HCT116 (cell line): ENCODE measurements at regions not wholly inside any gene's neighbourhood (a gene's known extent, or its start where the extent isn't known, plus 50 kb on each side); places are given as distances from the start of the nearest gene placed in this dataset.

Experiments used
- CEBPB ChIP-seq: IDR thresholded peaks from 2 replicates; pipeline ENCODE4 v1.6.1; 2012; ENCODE audit warnings: low read depth
- ELF1 ChIP-seq: IDR thresholded peaks from 2 replicates; pipeline ENCODE4 v1.6.1; 2012; ENCODE audit warnings: low read depth, borderline replicate concordance
- EZH2 ChIP-seq: fragments of 200-600 bp; sonication (generic); IDR thresholded peaks from 2 replicates; pipeline ENCODE4 v1.6.1; 2017; ENCODE audit warnings: antibody characterized with exemption, mixed run types
- EZH2phosphoT487 ChIP-seq: fragments of 200-600 bp; IDR thresholded peaks from 2 replicates; pipeline ENCODE4 v1.6.1; 2018; ENCODE audit warnings: antibody characterized with exemption, borderline replicate concordance
- POLR2A ChIP-seq: IDR thresholded peaks from 2 replicates; pipeline ENCODE4 v1.7.0; 2011; ENCODE audit warnings: borderline replicate concordance; ENCODE audit not compliant: insufficient read depth, insufficient read length; ENCODE audit errors: extremely low read depth
- POLR2AphosphoS5 ChIP-seq: IDR thresholded peaks from 2 replicates; pipeline ENCODE4 v1.6.1; 2011; ENCODE audit warnings: mild to moderate bottlenecking, low read depth, low read length, moderate library complexity
- RAD21 ChIP-seq: IDR thresholded peaks from 2 replicates; pipeline ENCODE4 v1.6.1; 2012; ENCODE audit warnings: low read depth, mild to moderate bottlenecking
- SIN3A ChIP-seq: IDR thresholded peaks from 2 replicates; pipeline ENCODE4 v1.6.1; 2012; ENCODE audit warnings: low read depth
- SP1 ChIP-seq: IDR thresholded peaks from 2 replicates; pipeline ENCODE4 v1.6.1; 2012; ENCODE audit warnings: low read depth
- TF ChIP-seq, protein P1 (sequence below), 3 experiments: fragments of 200-600 bp in 1 of 3; sonication (generic) in 1 of 3; IDR thresholded peaks in 2 of 3; conservative IDR thresholded peaks in 1 of 3; 2 replicates each; pipeline ENCODE4 v1.5.1; 2012 to 2017; ENCODE audit warnings: low read depth in 2 of 3, low read length in 2 of 3, antibody characterized with exemption in 1 of 3, borderline replicate concordance in 1 of 3, control low read depth in 1 of 3, mild to moderate bottlenecking in 1 of 3, mixed read lengths in 1 of 3, mixed run types in 1 of 3, moderate library complexity in 1 of 3; ENCODE audit not compliant: insufficient read depth in 1 of 3
- TF ChIP-seq, protein P2 (sequence below): IDR thresholded peaks from 2 replicates; pipeline ENCODE4 v1.6.1; 2012; ENCODE audit warnings: low read depth
- TF ChIP-seq, protein P3 (sequence below): IDR thresholded peaks from 2 replicates; pipeline ENCODE4 v1.6.1; 2012
- TF ChIP-seq, protein P4 (sequence below): IDR thresholded peaks from 2 replicates; pipeline ENCODE4 v1.6.1; 2012
- TF ChIP-seq, protein P5 (sequence below): IDR thresholded peaks from 2 replicates; pipeline ENCODE4 v1.6.1; 2011; ENCODE audit warnings: mild to moderate bottlenecking, low read length, moderate library complexity; ENCODE audit not compliant: insufficient replicate concordance; ENCODE audit errors: extremely low read depth

DNA sequence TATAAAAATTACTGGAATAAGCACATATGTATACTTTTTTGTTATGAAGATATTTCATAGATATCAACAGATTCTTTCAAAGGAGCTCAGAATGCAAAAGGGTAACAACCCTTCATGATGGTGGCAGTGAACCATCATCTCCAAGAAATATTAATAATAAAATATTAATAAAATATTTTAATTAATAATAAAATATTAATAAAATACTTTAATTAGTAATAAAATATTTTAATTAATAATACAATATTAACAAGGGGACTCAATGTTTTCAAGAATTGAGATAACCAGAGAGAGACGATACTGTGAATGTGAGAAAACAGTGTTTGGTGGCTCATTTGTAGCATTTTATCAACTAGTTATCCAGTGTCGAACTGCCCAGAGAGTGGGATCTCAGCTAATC lies 86.0 kb upstream of the NT5E start:
- TF ChIP-seq SIN3A (no peak), EZH2phosphoT487 (no peak), POLR2AphosphoS5 (no peak), POLR2A (no peak), EZH2 (no peak), SP1 (no peak), RAD21 (no peak), CEBPB (no peak), ELF1 (no peak)
- TF ChIP-seq, protein P1, sequence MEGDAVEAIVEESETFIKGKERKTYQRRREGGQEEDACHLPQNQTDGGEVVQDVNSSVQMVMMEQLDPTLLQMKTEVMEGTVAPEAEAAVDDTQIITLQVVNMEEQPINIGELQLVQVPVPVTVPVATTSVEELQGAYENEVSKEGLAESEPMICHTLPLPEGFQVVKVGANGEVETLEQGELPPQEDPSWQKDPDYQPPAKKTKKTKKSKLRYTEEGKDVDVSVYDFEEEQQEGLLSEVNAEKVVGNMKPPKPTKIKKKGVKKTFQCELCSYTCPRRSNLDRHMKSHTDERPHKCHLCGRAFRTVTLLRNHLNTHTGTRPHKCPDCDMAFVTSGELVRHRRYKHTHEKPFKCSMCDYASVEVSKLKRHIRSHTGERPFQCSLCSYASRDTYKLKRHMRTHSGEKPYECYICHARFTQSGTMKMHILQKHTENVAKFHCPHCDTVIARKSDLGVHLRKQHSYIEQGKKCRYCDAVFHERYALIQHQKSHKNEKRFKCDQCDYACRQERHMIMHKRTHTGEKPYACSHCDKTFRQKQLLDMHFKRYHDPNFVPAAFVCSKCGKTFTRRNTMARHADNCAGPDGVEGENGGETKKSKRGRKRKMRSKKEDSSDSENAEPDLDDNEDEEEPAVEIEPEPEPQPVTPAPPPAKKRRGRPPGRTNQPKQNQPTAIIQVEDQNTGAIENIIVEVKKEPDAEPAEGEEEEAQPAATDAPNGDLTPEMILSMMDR (IDR thresholded peaks at IDR 0.05 in 2 of 3, conservative IDR thresholded peaks at IDR 0.05 in 1 of 3; ENCODE audit: borderline replicate concordance in 1 of 3, insufficient read depth in 1 of 3, low read depth in 2 of 3, low read length in 2 of 3): no peak
- TF ChIP-seq, protein P2, sequence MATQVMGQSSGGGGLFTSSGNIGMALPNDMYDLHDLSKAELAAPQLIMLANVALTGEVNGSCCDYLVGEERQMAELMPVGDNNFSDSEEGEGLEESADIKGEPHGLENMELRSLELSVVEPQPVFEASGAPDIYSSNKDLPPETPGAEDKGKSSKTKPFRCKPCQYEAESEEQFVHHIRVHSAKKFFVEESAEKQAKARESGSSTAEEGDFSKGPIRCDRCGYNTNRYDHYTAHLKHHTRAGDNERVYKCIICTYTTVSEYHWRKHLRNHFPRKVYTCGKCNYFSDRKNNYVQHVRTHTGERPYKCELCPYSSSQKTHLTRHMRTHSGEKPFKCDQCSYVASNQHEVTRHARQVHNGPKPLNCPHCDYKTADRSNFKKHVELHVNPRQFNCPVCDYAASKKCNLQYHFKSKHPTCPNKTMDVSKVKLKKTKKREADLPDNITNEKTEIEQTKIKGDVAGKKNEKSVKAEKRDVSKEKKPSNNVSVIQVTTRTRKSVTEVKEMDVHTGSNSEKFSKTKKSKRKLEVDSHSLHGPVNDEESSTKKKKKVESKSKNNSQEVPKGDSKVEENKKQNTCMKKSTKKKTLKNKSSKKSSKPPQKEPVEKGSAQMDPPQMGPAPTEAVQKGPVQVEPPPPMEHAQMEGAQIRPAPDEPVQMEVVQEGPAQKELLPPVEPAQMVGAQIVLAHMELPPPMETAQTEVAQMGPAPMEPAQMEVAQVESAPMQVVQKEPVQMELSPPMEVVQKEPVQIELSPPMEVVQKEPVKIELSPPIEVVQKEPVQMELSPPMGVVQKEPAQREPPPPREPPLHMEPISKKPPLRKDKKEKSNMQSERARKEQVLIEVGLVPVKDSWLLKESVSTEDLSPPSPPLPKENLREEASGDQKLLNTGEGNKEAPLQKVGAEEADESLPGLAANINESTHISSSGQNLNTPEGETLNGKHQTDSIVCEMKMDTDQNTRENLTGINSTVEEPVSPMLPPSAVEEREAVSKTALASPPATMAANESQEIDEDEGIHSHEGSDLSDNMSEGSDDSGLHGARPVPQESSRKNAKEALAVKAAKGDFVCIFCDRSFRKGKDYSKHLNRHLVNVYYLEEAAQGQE: no peak
- TF ChIP-seq, protein P3, sequence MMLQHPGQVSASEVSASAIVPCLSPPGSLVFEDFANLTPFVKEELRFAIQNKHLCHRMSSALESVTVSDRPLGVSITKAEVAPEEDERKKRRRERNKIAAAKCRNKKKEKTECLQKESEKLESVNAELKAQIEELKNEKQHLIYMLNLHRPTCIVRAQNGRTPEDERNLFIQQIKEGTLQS: no peak
- TF ChIP-seq, protein P4, sequence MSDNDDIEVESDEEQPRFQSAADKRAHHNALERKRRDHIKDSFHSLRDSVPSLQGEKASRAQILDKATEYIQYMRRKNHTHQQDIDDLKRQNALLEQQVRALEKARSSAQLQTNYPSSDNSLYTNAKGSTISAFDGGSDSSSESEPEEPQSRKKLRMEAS: no peak
- TF ChIP-seq, protein P5, sequence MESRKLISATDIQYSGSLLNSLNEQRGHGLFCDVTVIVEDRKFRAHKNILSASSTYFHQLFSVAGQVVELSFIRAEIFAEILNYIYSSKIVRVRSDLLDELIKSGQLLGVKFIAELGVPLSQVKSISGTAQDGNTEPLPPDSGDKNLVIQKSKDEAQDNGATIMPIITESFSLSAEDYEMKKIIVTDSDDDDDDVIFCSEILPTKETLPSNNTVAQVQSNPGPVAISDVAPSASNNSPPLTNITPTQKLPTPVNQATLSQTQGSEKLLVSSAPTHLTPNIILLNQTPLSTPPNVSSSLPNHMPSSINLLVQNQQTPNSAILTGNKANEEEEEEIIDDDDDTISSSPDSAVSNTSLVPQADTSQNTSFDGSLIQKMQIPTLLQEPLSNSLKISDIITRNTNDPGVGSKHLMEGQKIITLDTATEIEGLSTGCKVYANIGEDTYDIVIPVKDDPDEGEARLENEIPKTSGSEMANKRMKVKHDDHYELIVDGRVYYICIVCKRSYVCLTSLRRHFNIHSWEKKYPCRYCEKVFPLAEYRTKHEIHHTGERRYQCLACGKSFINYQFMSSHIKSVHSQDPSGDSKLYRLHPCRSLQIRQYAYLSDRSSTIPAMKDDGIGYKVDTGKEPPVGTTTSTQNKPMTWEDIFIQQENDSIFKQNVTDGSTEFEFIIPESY: no peak
